WTC11 (cell line): ENCODE measurements at regions not wholly inside any gene's neighbourhood (a gene's known extent, or its start where the extent isn't known, plus 50 kb on each side); places are given as distances from the start of the nearest gene placed in this dataset.

Experiments
- ATAC-seq: fragments of 200-7000 bp; cut with Tn5 transposase; 2 replicates; pipeline ENCODE4 v1.10.0; 2021; ENCODE audit warnings: mild to moderate bottlenecking, moderate library complexity
- CTCF ChIA-PET: fragments of 300-600 bp; sonication (Branson Sonifier 250); formaldehyde crosslinking; loops from one replicate; lab custom pipeline; 2021; ENCODE audit warnings: antibody characterized with exemption; lab: Charles Lee
- POLR2A ChIA-PET: fragments of 350-600 bp; sonication (Branson Sonifier 250); formaldehyde crosslinking; loops from one replicate; lab custom pipeline; 2021; ENCODE audit warnings: antibody characterized with exemption; lab: Charles Lee
- DNase-seq: peaks from one replicate; pipeline ENCODE4 v3.0.0; 2021; ENCODE audit warnings: low spot score
- H3K27ac Mint-ChIP-seq: 2 replicates; pipeline ENCODE4 v1.8.0; 2021; ENCODE audit warnings: mixed read lengths
- H3K27me3 Mint-ChIP-seq: 2 replicates; pipeline ENCODE4 v1.8.0; 2021; ENCODE audit warnings: low read depth, mild to moderate bottlenecking, moderate library complexity, mixed read lengths
- H3K36me3 Mint-ChIP-seq: 2 replicates; pipeline ENCODE4 v1.8.0; 2021; ENCODE audit warnings: mixed read lengths
- H3K4me1 Mint-ChIP-seq: 2 replicates; pipeline ENCODE4 v1.8.0; 2022; ENCODE audit warnings: mixed read lengths
- H3K4me3 Mint-ChIP-seq: 2 replicates; pipeline ENCODE4 v1.8.0; 2021; ENCODE audit warnings: mild to moderate bottlenecking, moderate library complexity, mixed read lengths
- H3K9me3 Mint-ChIP-seq: 2 replicates; pipeline ENCODE4 v1.8.0; 2021; ENCODE audit warnings: mixed read lengths
- CREM ChIP-seq: sonication (generic); formaldehyde crosslinking; IDR thresholded peaks from 2 replicates; pipeline ENCODE4 v1.8.1; 2022; ENCODE audit warnings: mild to moderate bottlenecking, missing genetic modification reagents, moderate library complexity
- ELF4 ChIP-seq: sonication (generic); formaldehyde crosslinking; IDR thresholded peaks from 2 replicates; pipeline ENCODE4 v1.8.1; 2022; ENCODE audit warnings: low read depth, mild to moderate bottlenecking, moderate library complexity, missing genetic modification reagents
- HMGA2 ChIP-seq: fragments of 250-450 bp; sonication (Bioruptor Pico); IDR thresholded peaks from 2 replicates; pipeline ENCODE4 v1.4.0; 2021; ENCODE audit warnings: mild to moderate bottlenecking, moderate library complexity
- JUN ChIP-seq: sonication (generic); formaldehyde crosslinking; IDR thresholded peaks from 2 replicates; pipeline ENCODE4 v1.8.0; 2023; ENCODE audit warnings: mild to moderate bottlenecking, missing genetic modification reagents
- NFATC4 ChIP-seq: fragments of 250-450 bp; sonication (Bioruptor Pico); IDR thresholded peaks from 2 replicates; pipeline ENCODE4 v1.9.0; 2021; ENCODE audit warnings: mild to moderate bottlenecking
- NFYB ChIP-seq: sonication (generic); formaldehyde crosslinking; conservative IDR thresholded peaks from 2 replicates; pipeline ENCODE4 v1.8.0; 2022; ENCODE audit warnings: low read depth, missing genetic modification reagents
- NR3C1 ChIP-seq: sonication (generic); formaldehyde crosslinking; conservative IDR thresholded peaks from 2 replicates; pipeline ENCODE4 v1.8.1; 2023; ENCODE audit warnings: low read depth, mild to moderate bottlenecking, missing genetic modification reagents
- PRRX2 ChIP-seq: fragments of 250-450 bp; sonication (Bioruptor Pico); IDR thresholded peaks from 2 replicates; pipeline ENCODE4 v1.8.0; 2021; ENCODE audit warnings: mild to moderate bottlenecking
- RELA ChIP-seq: sonication (generic); formaldehyde crosslinking; IDR thresholded peaks from 2 replicates; pipeline ENCODE4 v1.8.1; 2022; ENCODE audit warnings: missing genetic modification reagents, mild to moderate bottlenecking, borderline replicate concordance
- TCF7 ChIP-seq: sonication (generic); formaldehyde crosslinking; IDR thresholded peaks from 2 replicates; pipeline ENCODE4 v1.8.0; 2022; ENCODE audit warnings: mild to moderate bottlenecking, low read depth, missing genetic modification reagents, moderate library complexity
- TEAD1 ChIP-seq: sonication (generic); formaldehyde crosslinking; IDR thresholded peaks from 2 replicates; pipeline ENCODE4 v1.8.0; 2022; ENCODE audit warnings: mild to moderate bottlenecking, missing genetic modification reagents
- TEAD4 ChIP-seq: sonication (generic); formaldehyde crosslinking; IDR thresholded peaks from 2 replicates; pipeline ENCODE4 v1.8.0; 2022; ENCODE audit warnings: mild to moderate bottlenecking, missing genetic modification reagents
- ZNF396 ChIP-seq: fragments of 250-450 bp; sonication (Bioruptor Pico); IDR thresholded peaks from 2 replicates; pipeline ENCODE4 v1.8.0; 2021; ENCODE audit warnings: mild to moderate bottlenecking, moderate library complexity, borderline replicate concordance
- ZNF416 ChIP-seq: fragments of 250-450 bp; sonication (Bioruptor Pico); IDR thresholded peaks from 2 replicates; pipeline ENCODE4 v1.9.0; 2021; ENCODE audit warnings: mild to moderate bottlenecking, inconsistent platforms
- ZNF671 ChIP-seq: fragments of 250-450 bp; sonication (Bioruptor Pico); IDR thresholded peaks from 2 replicates; pipeline ENCODE4 v1.8.0; 2021; ENCODE audit warnings: mild to moderate bottlenecking
- TF ChIP-seq, protein P1 (sequence below): fragments of 250-450 bp; sonication (Bioruptor Pico); IDR thresholded peaks from 2 replicates; pipeline ENCODE4 v1.9.0; 2021; ENCODE audit warnings: mild to moderate bottlenecking
- TF ChIP-seq, protein P2 (sequence below): fragments of 250-450 bp; sonication (Bioruptor Pico); IDR thresholded peaks from 2 replicates; pipeline ENCODE4 v1.8.0; 2021; ENCODE audit warnings: mild to moderate bottlenecking
- TF ChIP-seq, protein P3 (sequence below): fragments of 250-450 bp; sonication (Bioruptor Pico); conservative IDR thresholded peaks from 2 replicates; pipeline ENCODE4 v1.9.0; 2021; ENCODE audit warnings: mild to moderate bottlenecking
- TF ChIP-seq, protein P4 (sequence below): fragments of 250-450 bp; sonication (Bioruptor Pico); IDR thresholded peaks from 2 replicates; pipeline ENCODE4 v1.9.0; 2021; ENCODE audit warnings: moderate library complexity, mild to moderate bottlenecking, inconsistent platforms, borderline replicate concordance
- TF ChIP-seq, protein P5 (sequence below): sonication (generic); formaldehyde crosslinking; IDR thresholded peaks from 2 replicates; pipeline ENCODE4 v1.8.0; 2022; ENCODE audit warnings: mild to moderate bottlenecking, missing genetic modification reagents

DNA sequence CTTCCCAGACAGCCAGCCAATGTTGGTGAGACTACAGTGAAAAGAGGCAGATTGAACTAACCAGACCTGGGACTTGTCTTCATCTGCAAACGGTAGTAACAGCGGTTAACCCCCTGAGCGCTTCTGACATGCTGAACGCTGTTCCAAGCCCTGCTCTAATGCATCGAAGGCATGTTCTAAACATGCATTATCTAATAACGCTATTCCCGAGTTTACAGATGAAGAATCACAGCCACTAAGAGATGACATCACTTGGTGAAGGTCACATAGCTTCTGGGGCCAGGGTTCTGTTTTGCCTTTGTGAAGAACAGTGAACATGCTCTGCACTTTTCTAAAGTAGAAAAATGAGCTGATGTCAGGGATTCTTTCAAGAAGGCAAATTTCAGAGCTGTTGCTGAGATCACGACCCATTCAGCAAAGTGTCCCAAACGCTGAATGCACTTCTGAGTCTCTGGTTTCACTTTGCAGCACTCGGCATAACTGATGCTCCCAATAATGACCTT lies 56.0 kb downstream of the FOS start:
- TF ChIP-seq ZNF396 (no peak), TEAD4 (no peak), TCF7 (CRISPR knock-in tag) (no peak), HMGA2 (no peak)
- TF ChIP-seq, protein P1, sequence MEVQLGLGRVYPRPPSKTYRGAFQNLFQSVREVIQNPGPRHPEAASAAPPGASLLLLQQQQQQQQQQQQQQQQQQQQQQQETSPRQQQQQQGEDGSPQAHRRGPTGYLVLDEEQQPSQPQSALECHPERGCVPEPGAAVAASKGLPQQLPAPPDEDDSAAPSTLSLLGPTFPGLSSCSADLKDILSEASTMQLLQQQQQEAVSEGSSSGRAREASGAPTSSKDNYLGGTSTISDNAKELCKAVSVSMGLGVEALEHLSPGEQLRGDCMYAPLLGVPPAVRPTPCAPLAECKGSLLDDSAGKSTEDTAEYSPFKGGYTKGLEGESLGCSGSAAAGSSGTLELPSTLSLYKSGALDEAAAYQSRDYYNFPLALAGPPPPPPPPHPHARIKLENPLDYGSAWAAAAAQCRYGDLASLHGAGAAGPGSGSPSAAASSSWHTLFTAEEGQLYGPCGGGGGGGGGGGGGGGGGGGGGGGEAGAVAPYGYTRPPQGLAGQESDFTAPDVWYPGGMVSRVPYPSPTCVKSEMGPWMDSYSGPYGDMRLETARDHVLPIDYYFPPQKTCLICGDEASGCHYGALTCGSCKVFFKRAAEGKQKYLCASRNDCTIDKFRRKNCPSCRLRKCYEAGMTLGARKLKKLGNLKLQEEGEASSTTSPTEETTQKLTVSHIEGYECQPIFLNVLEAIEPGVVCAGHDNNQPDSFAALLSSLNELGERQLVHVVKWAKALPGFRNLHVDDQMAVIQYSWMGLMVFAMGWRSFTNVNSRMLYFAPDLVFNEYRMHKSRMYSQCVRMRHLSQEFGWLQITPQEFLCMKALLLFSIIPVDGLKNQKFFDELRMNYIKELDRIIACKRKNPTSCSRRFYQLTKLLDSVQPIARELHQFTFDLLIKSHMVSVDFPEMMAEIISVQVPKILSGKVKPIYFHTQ (CRISPR knock-in tag): no peak
- Mint-ChIP-seq H3K36me3 (peaks cover 5% of the 10 kb centered on the region; the same call in 1 of the 2 replicates), H3K27ac (no peak overlapping the region), H3K9me3 (peaks cover 25% of the 10 kb centered on the region), H3K4me3 (no peak overlapping the region), H3K4me1 (peaks cover 1% of the 10 kb centered on the region), H3K27me3 (no peaks in the 10 kb centered on the region)
- no peak for DNase-seq
- POLR2A ChIA-PET: no interaction called here
- CTCF ChIA-PET: no interaction called here
- no peak for ATAC-seq

DNA sequence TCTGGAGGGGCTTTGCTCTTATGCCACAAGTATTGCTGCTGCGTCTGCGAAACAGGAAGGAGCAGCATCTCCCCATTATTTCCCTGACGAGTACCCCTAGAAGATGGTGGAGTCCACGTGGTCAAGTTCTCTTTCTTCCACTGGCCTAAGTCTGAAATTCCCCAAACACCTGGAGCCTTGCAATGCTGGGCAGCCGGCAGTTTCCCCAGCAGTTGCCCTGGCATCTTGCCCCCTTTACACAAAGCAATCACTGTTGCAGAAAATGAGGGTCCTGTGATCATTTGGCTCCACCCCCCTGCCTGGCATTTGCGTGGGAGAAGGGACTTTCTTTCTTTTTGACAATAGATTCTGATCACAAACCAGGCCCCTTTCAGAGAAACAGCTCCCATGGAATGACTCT lies 56.9 kb downstream of the FOS start:
- DNase-seq: no peak
- POLR2A ChIA-PET: no interaction called here
- Mint-ChIP-seq H3K27ac (no peak overlapping the region), H3K36me3 (peaks cover 5% of the 10 kb centered on the region; the same call in 1 of the 2 replicates), H3K4me3 (no peak overlapping the region), H3K27me3 (no peaks in the 10 kb centered on the region), H3K4me1 (peaks cover 9% of the 10 kb centered on the region), H3K9me3 (peaks cover 25% of the 10 kb centered on the region)
- no peak for ATAC-seq
- CTCF ChIA-PET: no interaction called here
- TF ChIP-seq, protein P2, sequence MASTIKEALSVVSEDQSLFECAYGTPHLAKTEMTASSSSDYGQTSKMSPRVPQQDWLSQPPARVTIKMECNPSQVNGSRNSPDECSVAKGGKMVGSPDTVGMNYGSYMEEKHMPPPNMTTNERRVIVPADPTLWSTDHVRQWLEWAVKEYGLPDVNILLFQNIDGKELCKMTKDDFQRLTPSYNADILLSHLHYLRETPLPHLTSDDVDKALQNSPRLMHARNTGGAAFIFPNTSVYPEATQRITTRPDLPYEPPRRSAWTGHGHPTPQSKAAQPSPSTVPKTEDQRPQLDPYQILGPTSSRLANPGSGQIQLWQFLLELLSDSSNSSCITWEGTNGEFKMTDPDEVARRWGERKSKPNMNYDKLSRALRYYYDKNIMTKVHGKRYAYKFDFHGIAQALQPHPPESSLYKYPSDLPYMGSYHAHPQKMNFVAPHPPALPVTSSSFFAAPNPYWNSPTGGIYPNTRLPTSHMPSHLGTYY (CRISPR knock-in tag): no peak
- TF ChIP-seq NR3C1: no peak
- no peak for TF ChIP-seq ZNF671 (CRISPR knock-in tag)
- TF ChIP-seq, protein P1 (CRISPR knock-in tag): no peak
- no peak for TF ChIP-seq ZNF416 (CRISPR knock-in tag)
- TF ChIP-seq, protein P3, sequence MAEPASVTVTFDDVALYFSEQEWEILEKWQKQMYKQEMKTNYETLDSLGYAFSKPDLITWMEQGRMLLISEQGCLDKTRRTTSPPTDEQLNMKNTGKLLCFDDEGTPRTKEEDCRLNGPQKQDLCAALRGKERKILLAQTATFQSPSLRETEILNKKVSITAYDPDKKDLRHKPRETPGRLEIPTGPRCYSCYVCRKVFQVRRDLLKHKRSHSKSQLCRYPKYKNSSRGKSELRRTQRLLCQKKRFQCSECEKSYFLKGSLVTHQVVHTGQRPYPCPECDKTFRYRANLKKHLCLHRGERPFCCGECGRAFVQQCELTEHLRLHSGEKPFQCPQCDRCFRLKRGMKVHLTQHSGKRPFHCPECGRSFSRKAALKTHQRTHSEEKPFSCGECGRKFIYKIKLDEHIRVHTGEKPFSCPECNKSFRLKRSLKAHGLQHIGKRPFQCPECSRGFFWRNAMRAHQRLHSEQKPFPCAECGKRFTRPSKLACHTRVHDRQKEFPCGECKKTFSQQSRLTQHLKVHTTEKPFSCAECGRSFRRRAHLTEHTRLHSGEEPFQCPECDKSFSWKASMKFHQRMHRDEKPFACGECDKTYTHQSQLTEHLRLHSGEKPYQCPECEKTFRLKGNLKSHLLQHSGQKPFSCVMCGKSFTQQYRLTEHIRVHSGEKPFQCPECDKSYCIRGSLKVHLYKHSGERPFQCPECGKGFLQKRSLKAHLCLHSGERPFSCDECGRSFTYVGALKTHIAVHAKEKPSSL (CRISPR knock-in tag): no peak
- no peak for TF ChIP-seq RELA (CRISPR knock-in tag)

DNA sequence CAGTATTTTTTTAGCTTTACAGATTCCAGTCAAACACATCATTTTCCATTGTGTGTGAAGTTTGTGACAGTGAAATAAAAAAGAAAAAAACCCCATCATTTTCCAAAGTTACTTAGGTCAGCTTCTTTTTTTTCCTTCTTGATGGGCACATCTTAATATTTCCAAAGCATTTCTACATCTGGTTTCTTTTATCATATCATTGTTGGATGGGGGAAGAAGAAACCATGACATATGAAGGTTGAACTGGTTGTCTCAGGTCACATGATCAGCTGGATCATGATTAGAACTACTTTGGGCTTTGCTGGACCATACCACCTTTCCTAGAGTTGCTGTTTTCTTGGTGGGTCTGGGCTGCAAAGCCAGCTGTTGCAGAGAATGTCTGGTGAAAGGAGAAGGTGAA lies 59.8 kb downstream of the FOS start:
- no peak for ATAC-seq
- CTCF ChIA-PET: interaction anchor here (1.5 kb wide), 1 partner anchor 150 kb away, joined by 4 read pairs; no protein-coding TSS in a partner anchor
- H3K36me3 Mint-ChIP-seq: peaks cover 5% of the 10 kb centered on the region; the same call in 1 of the 2 replicates
- H3K4me3 Mint-ChIP-seq: no peak overlapping the region
- peaks cover 12% of the 10 kb centered on the region for H3K4me1 Mint-ChIP-seq
- H3K27ac Mint-ChIP-seq: no peak overlapping the region
- POLR2A ChIA-PET: no interaction called here
- DNase-seq: no peak
- H3K27me3 Mint-ChIP-seq: peaks cover 3% of the 10 kb centered on the region; the same call in 1 of the 2 replicates
- peaks cover 25% of the 10 kb centered on the region for H3K9me3 Mint-ChIP-seq
- TF ChIP-seq JUN (CRISPR knock-in tag) (no peak), CREM (no peak), NFATC4 (CRISPR knock-in tag) (no peak), ELF4 (CRISPR knock-in tag) (no peak), NR3C1 (no peak), NFYB (CRISPR knock-in tag) (no peak), PRRX2 (CRISPR knock-in tag) (no peak), TEAD1 (CRISPR knock-in tag) (no peak), ZNF671 (CRISPR knock-in tag) (no peak)
- TF ChIP-seq, protein P4, sequence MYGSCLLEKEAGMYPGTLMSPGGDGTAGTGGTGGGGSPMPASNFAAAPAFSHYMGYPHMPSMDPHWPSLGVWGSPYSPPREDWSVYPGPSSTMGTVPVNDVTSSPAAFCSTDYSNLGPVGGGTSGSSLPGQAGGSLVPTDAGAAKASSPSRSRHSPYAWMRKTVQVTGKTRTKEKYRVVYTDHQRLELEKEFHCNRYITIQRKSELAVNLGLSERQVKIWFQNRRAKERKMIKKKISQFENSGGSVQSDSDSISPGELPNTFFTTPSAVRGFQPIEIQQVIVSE: no peak
- TF ChIP-seq, protein P5, sequence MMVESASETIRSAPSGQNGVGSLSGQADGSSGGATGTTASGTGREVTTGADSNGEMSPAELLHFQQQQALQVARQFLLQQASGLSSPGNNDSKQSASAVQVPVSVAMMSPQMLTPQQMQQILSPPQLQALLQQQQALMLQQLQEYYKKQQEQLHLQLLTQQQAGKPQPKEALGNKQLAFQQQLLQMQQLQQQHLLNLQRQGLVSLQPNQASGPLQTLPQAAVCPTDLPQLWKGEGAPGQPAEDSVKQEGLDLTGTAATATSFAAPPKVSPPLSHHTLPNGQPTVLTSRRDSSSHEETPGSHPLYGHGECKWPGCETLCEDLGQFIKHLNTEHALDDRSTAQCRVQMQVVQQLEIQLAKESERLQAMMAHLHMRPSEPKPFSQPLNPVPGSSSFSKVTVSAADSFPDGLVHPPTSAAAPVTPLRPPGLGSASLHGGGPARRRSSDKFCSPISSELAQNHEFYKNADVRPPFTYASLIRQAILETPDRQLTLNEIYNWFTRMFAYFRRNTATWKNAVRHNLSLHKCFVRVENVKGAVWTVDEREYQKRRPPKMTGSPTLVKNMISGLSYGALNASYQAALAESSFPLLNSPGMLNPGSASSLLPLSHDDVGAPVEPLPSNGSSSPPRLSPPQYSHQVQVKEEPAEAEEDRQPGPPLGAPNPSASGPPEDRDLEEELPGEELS (CRISPR knock-in tag): no peak
